ENCODE measurements at regions not wholly inside any gene's neighbourhood (a gene's known extent, or its start where the extent isn't known, plus 50 kb on each side); places are given as distances from the start of the nearest gene placed in this dataset.

DNA sequence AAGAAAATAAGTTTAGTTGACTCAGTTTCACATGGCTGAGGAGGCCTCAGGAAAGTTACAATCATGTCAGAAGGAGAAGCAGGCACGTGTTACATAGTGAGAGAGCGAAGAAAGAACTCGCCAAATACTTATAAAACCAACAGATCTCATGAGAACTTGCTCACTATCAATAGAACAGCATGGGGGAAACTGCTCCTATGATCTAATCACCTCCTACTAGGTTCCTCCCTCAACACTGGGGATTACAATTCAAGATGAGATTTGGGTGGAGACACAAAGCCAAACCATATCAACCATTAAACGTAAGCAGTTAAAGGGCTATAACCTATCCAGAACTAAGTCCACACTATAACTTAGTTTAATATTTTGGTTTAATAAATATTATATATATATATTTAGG, 113.8 kb upstream of the ADGRL3 start:
- DNase-seq (ENCODE audit: low read depth), result no peak
- in situ Hi-C loops (cut with HindIII; ENCODE audit: low sequenced_read_pairs), result no loop called here
- TF ChIP-seq, protein P1, sequence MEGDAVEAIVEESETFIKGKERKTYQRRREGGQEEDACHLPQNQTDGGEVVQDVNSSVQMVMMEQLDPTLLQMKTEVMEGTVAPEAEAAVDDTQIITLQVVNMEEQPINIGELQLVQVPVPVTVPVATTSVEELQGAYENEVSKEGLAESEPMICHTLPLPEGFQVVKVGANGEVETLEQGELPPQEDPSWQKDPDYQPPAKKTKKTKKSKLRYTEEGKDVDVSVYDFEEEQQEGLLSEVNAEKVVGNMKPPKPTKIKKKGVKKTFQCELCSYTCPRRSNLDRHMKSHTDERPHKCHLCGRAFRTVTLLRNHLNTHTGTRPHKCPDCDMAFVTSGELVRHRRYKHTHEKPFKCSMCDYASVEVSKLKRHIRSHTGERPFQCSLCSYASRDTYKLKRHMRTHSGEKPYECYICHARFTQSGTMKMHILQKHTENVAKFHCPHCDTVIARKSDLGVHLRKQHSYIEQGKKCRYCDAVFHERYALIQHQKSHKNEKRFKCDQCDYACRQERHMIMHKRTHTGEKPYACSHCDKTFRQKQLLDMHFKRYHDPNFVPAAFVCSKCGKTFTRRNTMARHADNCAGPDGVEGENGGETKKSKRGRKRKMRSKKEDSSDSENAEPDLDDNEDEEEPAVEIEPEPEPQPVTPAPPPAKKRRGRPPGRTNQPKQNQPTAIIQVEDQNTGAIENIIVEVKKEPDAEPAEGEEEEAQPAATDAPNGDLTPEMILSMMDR (IDR thresholded peaks at IDR 0.05; ENCODE audit: low read depth, low read length, missing control alignments), result no peak
- no peak overlapping the region for H3K4me3 ChIP-seq (ENCODE audit: low read depth, low read length)

DNA sequence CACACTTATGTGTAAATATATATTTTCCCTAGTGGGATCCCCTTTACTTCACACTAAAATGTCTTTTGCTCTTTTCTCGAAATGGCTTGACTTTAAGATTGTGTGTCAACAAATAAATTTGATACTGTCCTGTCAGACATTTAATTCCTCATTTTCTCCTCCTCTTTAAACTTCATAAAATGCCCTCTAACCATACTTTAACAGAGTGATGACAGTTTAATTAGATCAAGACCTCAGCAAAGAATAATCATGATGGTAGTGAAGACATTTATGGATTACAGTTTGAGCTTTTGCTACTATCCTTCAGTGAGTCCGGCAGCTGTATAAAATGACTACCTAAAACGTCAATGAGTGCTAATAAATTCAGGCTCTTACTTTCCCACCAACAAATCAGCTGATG, 113.1 kb upstream of the ADGRL3 start:
- DNase-seq (ENCODE audit: low read depth), result no peak
- no peak overlapping the region for H3K4me3 ChIP-seq (ENCODE audit: low read depth, low read length)
- TF ChIP-seq, protein P1 (IDR thresholded peaks at IDR 0.05; ENCODE audit: low read depth, low read length, missing control alignments), result no peak
- in situ Hi-C loops (cut with HindIII; ENCODE audit: low sequenced_read_pairs), result no loop called here

DNA sequence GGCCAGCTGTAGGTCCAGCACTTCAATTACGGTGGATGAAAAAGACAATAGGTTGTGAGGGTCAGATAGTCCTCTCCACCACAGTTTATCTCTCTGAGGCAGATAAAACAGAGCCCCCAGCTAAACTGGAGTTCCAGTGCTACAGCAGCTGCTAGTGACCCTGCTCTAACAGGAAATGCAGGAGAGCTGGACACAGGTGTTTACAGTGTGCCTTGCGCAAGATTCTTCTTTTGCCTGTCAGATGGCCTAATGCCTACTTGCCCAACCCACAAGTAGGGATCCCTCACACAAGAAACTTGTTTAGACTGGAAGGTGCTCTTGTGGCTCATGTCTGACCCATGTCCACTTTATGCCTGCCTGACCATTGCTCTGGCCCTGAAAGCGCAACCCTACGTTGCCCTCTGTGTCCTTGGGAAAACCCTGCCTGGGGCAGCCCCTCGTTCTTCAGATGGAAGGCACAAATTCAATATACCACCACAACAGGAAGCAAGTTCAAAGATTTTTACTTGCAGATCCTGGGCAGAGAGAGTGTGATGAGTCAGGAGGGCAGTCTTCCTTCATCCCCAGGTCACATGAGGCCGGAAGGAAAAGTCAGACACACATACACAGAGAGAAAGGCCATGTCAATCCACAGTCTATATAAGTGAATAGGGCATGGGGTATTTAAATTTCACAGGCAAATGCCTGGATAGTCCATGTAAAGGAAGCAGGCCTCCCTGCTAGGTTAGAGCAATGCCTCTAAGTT, 105.1 kb upstream of the ADGRL3 start:
- in situ Hi-C loops (cut with HindIII; ENCODE audit: low sequenced_read_pairs), result no loop called here
- DNase-seq (ENCODE audit: low read depth), result no peak
- TF ChIP-seq, protein P1 (IDR thresholded peaks at IDR 0.05; ENCODE audit: low read depth, low read length, missing control alignments), result no peak
- no peak overlapping the region for H3K4me3 ChIP-seq (ENCODE audit: low read depth, low read length)

DNA sequence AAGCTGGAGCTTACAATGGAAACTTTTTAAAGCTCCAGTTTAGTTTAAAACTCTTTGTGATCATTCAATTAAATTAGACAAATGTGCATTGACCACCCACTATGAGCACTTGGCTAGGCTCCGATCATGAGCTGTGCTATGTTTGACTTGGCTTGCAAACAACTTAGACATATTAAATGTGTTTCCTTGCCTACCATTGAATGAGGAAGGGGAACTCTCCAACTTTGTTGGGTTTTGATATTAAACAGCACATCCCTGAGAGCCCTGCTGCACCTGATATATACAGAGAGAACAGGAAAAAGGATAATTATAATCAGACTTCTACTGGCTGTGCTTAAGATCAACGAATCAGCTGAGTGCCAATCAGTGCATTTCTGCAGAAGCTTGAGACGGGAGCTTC, 71.4 kb upstream of the ADGRL3 start:
- DNase-seq (ENCODE audit: low read depth), result no peak
- no peak overlapping the region for H3K4me3 ChIP-seq (ENCODE audit: low read depth, low read length)
- in situ Hi-C loops (cut with HindIII; ENCODE audit: low sequenced_read_pairs), result no loop called here
- TF ChIP-seq, protein P1 (IDR thresholded peaks at IDR 0.05; ENCODE audit: low read depth, low read length, missing control alignments), result no peak

DNA sequence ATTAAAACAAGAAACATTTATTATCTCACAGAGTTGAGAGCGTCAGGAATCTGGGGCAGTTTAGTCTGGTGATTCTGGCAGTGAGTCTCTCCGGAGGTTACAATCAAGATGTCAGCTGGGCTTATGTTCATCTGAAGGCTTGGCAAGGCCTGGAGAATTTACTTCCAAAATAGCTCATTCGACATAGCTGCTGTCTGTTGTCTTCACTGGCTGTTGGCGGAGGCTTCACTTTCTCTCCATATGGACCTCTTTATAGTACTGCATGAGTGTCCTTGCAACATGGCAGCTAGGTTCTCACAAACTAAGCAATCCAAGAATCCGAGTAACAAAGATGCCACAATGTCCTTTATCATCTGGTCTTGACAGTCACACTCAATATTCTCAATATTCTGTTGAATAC, 70.2 kb upstream of the ADGRL3 start:
- in situ Hi-C loops (cut with HindIII; ENCODE audit: low sequenced_read_pairs), result no loop called here

DNA sequence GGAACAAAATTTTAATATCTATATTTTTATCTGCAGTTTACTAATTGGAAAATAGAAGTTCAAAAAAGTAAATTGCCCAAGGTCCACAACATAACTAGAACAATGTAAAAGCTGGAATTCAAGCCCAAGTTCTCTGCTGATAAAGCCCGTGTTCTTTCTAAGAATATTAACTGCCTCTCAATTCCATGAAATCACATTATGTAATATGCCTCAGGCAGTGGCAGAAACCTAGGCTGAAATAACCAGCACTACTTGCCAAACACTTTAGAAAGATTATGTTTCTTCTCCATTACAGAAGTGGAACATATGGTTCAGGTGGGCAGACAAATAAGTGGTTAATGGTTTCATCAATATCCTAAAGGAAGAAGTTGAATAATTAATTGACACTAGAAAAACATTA, 56.7 kb upstream of the ADGRL3 start:
- DNase-seq (ENCODE audit: low read depth), result no peak
- H3K4me3 ChIP-seq (ENCODE audit: low read depth, low read length), result no peak overlapping the region
- TF ChIP-seq, protein P1 (IDR thresholded peaks at IDR 0.05; ENCODE audit: low read depth, low read length, missing control alignments), result no peak
- in situ Hi-C loops (cut with HindIII; ENCODE audit: low sequenced_read_pairs), result no loop called here

More for the DNA sequence above, 70.2 kb upstream of the ADGRL3 start:
- TF ChIP-seq, protein P1 (IDR thresholded peaks at IDR 0.05; ENCODE audit: low read depth, low read length, missing control alignments), result no peak
- H3K4me3 ChIP-seq (ENCODE audit: low read depth, low read length), result no peak overlapping the region
- no peak for DNase-seq (ENCODE audit: low read depth)

All from astrocyte of the cerebellum (primary cell).